ENCODE measurements at regions not wholly inside any gene's neighbourhood (a gene's known extent, or its start where the extent isn't known, plus 50 kb on each side); places are given as distances from the start of the nearest gene placed in this dataset.

- DNase-seq (ENCODE audit: low read depth): no peak
Measured at GRCh38 chr12:66852091-66852490, 173.2 kb upstream of the GRIP1 start.

GRCh38 chr12:66852765-66853164 is 173.9 kb upstream of the GRIP1 start:
- no peak for DNase-seq (ENCODE audit: low read depth)

DNA sequence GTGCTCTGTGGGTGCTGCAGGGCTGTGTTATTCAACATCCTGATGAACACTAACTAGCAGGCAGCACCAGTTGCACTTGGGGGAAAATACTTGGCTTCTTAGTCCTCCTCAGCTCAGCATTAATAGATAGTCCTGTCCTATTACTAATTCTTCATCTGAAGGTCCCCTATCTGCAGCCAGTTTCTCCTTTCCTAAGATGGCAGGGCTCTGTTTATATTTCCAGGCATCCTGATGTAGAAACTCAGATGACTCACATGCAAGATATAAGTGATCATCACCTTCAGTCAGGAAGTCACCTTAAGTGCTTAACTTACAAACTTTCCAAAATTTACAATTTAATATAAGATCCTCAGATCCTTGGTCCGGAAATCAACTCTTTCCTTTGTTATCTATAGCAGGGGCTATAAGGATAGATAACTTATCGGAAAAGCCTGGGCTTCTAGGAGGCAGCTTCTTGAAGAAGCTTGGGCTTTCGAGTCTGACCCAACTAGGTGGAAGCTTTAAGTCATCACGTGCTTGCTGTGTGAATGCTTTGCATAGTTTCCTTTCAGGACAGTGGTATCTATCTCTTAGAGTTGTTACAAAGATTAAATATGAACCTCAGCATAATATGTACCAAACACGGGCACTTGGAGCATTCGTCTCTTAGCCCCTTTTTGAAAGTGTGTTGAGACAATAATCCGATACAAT is 181.0 kb upstream of the GRIP1 start:
- no peak for DNase-seq (ENCODE audit: low read depth)

DNA sequence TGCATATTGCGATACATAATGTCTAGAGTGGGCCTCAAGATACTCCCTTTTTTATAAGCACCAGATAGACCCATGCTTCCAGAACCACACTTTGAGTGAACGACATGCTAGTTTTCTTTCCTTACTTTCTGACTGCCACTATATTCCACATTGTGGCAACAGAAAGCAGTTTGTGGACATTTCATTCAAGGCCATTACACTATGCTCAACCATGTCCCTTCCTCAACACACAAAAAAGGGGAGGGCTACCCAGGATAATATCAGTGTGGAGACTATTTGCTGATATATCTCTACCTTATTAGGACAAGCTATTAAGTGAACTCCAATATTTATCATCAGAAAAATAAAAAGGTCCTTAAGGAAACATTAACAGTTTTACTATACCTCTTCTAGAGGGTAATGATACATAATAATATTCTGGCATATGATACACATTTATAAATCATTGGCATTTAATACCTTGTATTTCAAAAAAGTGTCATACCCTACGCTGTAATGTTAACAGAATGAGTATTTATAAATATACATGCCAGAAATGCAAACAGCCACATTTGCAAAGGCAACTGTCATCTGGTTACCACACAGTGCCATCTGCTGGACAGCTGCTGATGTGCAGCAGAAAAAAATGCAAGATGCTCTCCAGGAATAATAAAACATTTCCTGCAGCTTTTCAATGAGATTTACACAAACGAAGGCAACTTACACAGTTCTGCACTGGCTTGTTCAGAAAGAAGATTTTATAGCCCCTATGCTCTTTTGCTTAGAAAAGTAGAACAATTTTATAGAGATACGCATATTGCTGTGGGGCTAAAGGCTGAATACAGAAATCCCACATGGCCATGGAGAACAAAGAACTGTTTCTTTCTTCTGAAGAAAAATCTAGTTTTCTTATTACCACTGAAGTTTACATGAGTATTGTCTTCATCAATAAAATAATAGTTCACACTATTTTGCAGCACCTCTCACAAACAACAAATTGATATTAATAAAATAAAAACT is 182.2 kb upstream of the GRIP1 start:
- no peak for DNase-seq (ENCODE audit: low read depth)

- no peak for DNase-seq (ENCODE audit: low read depth)
Measured at GRCh38 chr12:66862356-66862985, 183.6 kb upstream of the GRIP1 start.

- no peak for DNase-seq (ENCODE audit: low read depth)
Measured at GRCh38 chr12:66863276-66863675, 184.4 kb upstream of the GRIP1 start.

DNA sequence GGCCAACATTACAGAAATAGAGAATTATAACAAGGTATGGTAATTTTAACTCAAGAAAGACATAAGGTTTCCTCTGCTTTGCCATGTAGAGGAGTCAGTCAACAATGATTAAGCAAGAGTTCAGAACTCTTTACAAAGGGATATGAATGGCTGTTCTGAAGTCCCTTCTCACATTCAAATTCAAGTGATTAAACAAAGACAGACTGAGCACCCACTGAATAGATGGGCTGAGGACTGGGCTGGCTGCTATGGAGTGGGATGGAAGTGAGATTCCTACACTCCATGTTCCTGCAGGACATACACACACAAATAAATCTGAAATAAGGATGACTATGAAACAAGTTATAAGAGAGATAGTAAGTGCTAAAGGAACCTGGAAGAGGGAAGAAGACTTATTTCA is 199.0 kb upstream of the GRIP1 start:
- no peak for DNase-seq (ENCODE audit: low read depth)

- no peak for DNase-seq (ENCODE audit: low read depth)
Measured at GRCh38 chr12:66879409-66879808, 200.5 kb upstream of the GRIP1 start.

DNA sequence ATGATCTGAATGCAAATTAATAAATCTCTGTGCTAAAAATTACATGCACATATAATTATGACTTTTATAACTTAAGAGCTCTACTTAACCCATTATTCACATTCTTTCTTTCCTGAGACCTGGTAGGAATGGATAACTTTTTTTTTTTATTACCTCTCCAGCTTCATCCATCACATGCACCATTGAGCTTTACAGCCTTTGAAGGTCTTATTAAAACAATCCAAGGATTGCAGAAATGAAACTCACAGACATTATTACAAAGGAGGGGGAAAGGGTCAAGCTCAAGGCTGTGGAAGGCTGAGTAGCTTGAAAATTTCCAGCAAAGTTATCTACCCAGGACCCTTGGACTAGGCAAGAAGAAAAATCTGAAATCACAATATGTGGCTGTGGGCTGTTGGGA is 202.5 kb upstream of the GRIP1 start:
- no peak for DNase-seq (ENCODE audit: low read depth)

DNA sequence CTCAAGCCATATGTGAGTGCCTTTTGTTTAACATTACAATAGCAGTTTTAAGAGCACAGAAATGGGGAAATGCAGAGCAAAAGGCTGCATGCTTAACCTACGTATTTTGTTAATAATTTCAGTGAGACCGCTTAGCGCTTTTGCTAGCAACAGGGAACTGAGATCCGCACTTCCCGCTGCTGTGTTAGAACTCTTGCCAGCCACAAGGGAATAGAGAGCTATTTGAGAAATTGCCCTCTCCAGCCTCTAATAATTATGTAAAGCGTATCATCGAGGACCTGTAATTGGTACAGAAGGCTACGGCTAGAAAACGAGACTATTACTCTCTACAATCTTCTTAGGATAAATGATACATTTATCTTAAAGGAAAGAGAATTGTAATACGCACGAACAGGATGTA is 205.2 kb upstream of the GRIP1 start:
- DNase-seq (ENCODE audit: low read depth): no peak

- DNase-seq (ENCODE audit: low read depth): no peak
Measured at GRCh38 chr12:66885115-66885875, 206.4 kb upstream of the GRIP1 start.

DNA sequence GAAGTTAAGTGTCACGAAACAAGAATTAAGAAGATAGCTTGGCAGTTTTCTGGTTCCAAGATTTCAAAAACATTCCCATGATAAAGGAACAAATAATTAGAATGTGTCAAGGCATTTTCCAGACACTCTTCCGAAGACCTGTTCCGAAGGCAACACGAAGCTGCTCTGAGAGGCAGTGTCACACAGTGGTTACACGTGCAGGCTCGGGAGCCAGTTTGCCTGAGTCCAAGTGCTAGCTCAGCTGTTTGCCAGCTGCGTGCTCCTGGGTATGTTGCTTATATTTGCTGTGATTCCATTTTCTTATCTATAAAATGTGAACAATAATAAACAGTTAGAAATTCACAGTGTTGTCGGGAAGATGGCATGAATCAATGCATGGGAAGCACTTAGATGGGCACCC is 217.9 kb upstream of the GRIP1 start:
- DNase-seq (ENCODE audit: low read depth): no peak

DNA sequence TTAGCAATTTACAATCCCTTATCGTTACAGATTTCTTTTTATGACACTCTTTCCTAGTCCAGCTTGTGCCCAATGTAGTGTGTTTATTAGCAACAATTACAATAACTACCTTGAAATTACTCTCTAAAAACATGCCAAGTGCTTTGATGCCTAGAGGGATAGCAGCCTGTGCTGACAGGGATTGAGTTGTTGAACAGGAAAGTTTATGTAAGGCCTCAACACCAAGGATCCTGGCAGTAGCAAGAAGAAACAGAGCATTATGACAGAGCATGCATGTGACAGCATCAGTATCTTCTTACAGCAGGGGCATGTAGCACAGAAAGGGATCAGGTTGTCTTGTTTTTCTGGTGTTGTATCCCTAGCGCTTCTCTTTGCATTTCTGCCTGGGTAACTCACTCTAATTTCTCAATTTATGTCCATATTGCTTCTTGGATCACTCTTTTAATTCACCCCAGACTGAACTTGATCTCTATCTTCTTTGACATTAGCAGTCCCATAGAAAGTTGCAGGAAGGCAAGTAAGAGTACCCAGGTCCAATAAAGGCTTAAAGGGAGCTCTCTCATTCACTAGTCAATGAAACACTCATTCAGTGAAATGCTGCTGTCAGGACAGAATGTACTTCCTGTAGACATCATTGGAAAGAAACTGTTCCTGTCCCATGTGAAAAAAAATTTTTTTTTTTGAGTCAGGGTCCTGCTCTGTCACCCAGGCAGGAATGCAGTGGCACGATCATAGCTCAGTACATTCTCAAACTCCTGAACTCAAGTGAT is 220.0 kb upstream of the GRIP1 start:
- no peak for DNase-seq (ENCODE audit: low read depth)

DNA sequence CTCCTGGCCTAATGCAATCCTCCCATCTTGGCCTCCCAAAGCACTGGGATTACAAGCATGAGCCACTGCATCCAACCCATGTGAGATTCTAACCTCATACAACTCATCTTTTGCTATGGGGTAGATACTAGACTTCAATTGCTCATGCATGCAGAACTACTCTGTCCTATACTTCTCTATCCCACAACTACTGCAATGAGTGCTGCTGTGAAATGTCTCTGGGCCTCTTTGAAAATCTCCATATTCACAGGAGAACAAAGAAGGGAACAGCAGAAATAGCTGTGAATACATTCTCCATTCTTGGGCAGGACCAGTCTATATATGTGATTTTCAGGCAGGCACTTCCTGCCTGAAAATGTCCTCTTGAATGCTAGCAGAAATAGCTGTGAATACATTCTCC is 220.7 kb upstream of the GRIP1 start:
- no peak for DNase-seq (ENCODE audit: low read depth)

GRCh38 chr12:66900616-66901015 is 221.7 kb upstream of the GRIP1 start:
- no peak for DNase-seq (ENCODE audit: low read depth)

DNA sequence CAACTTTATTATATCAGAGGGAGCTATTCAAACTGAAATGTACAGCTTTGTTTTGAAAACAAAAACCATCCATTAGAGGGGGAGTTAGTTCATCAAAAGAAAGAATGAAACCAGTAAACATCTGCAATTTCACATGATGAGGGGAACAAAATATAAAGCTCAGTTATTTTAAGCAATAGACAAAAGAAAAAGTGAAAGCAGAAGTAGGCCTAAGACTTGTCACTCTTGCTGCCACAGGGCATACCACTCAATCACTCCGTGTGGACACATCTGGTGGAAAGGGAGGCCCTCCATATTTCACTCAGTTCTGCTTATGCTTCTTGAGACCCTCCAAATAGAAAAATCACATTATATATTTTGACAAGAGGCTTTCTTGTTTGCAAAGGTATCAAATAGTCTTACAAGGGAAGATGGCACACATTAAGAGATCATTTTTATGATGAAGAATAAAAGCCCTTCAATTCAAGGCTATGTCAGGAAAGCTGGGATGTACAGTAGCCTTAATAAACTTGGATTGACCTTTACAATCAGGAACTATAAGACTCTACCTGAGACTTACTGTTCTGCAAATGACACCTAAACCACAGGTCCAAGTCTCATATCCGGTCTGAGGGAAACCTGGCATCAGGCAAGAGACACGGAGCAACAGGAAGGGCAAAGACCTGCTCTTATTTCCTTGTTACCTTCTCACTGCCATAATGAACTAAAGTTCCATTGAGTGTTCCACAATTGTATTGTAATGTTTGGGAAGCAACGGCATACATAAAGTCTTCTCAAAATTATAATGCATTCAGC is 222.5 kb upstream of the GRIP1 start:
- DNase-seq (ENCODE audit: low read depth): no peak

DNA sequence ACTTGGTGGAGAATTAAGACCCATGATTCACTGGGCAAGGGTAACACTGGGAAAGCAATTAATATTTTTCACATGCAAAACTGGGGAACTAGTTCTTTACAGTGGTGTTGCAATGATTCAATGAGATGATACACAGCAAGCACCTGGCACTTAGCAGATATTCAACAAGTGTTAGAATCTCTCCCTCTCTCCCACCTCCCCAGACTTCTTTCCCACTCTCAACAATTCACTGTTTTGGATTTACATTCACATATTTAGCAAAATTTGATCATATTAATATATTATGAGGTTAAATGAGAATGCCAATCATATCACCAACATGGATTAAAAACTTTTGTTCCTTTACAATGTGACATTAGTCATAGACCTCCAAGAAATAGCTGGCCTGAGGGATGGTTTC is 223.1 kb upstream of the GRIP1 start:
- no peak for DNase-seq (ENCODE audit: low read depth)

DNA sequence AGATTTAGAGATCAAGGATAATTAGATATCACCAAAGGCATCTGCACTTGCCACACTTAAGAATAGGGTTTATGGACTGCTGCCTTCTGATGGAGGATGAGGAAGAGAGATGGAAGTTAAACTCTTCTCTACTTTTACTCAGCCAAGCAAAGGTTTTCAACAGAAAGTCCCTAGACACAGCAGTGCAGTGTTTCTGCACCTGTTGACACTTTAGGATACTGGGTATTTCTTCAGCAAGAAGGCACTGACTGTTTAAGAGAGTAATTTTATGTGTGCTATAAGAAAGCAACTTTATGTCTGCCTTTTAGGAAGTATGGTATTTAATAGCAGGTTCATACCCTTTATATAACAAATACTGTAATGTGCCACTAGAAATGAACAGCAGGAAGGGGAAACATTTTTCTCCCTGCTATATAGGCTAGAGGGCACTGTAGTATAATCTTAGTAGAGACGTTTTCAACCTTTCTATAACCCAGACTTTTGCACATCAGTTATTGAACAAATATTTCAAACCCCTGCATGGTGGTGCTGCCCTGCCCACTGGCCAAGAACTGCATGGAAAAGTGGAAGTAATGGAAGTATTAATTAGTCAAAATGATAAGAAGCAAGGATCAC is 225.0 kb upstream of the GRIP1 start:
- no peak for DNase-seq (ENCODE audit: low read depth)

DNA sequence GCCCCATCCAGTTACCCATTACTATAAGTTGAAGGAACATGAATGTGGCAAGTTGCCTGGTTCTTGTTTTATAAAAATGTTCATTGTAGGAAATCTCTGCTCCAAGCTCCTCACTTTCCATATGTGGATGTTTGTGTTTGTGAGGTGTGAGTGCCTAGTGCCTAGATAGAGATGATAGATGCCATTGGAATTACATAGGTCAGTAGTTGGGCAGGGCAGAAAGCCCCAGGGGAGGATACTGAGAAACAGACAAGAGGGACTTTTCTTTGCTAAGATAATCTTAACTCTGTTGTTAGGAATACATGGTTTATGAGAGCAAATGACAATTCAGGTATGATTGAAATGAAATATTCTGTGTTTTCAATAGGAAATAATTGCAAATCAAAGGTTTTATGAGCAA is 226.3 kb upstream of the GRIP1 start:
- DNase-seq (ENCODE audit: low read depth): no peak

DNA sequence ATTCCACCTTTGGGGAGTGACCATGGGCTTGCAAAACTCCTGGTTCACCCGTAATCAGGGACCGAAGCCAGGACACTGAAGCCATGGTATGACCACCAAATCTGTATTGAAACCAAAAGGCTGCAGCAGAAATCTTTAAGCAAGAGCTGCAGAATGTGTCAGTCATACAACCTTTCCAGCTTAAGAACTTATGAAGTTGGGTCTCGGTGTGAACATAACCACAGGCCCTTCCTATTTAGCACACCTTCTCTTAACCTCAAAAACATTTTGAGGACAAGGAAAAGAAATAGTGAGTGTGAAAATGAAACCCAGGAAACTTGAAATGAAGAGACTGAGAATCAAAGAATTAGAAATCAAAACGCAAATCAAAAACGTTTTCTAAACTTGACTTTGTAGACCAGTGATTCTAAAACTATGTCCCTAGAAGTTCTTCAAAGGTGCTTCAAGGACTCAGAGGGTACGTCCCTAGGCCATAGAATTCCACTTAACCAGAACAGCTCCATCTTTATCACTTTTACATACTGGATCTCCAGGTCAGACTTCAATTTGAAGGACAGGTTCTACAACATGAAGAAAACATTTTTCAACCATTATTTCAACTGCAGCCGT is 231.6 kb upstream of the GRIP1 start:
- no peak for DNase-seq (ENCODE audit: low read depth)
